ENCODE measurements at regions not wholly inside any gene's neighbourhood (a gene's known extent, or its start where the extent isn't known, plus 50 kb on each side); places are given as distances from the start of the nearest gene placed in this dataset.

DNA sequence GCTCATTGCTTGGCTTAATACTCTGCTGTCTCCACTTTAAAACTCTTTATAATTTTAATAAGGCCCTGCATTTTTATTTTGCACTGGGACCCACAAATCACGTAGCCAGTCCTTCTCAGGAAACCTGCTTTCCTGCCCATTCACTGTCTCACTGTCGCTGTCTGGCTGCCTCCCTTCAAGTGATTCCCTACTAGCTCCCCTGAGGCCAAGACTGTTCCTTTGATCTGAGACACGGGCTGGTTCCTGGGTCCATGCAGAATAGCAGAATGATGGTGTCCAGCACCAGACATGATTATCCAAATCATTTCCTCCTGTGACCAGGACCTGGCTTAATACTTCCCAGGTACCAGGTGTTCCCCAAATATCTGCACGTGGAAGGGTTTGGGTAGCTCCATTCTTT, 597.1 kb upstream of the KLF4 start:
- TF ChIP-seq, protein P1, sequence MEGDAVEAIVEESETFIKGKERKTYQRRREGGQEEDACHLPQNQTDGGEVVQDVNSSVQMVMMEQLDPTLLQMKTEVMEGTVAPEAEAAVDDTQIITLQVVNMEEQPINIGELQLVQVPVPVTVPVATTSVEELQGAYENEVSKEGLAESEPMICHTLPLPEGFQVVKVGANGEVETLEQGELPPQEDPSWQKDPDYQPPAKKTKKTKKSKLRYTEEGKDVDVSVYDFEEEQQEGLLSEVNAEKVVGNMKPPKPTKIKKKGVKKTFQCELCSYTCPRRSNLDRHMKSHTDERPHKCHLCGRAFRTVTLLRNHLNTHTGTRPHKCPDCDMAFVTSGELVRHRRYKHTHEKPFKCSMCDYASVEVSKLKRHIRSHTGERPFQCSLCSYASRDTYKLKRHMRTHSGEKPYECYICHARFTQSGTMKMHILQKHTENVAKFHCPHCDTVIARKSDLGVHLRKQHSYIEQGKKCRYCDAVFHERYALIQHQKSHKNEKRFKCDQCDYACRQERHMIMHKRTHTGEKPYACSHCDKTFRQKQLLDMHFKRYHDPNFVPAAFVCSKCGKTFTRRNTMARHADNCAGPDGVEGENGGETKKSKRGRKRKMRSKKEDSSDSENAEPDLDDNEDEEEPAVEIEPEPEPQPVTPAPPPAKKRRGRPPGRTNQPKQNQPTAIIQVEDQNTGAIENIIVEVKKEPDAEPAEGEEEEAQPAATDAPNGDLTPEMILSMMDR (optimal IDR thresholded peaks at IDR 0.05 in 1 of 3, IDR thresholded peaks at IDR 0.05 in 1 of 3, conservative IDR thresholded peaks at IDR 0.05 in 1 of 3; ENCODE audit: extremely low read depth in 1 of 3, insufficient read depth in 2 of 3, low read length in 3 of 3) = no peak
- no peak for TF ChIP-seq EZH2 (IDR thresholded peaks at IDR 0.05; ENCODE audit: low read length)

Measured in keratinocyte (primary cell).